Stimulated activated CD8-positive, alpha-beta memory T cell treated with anti-CD3 and anti-CD28 coated beads, Interleukin-7, amount 100 ng/mL, for 48 hours (primary cell): ENCODE measurements at regions not wholly inside any gene's neighbourhood (a gene's known extent, or its start where the extent isn't known, plus 50 kb on each side); places are given as distances from the start of the nearest gene placed in this dataset.

ENCODE experiments used
- DNase-seq, 2 donors: peaks; one replicate each; pipeline ENCODE4 v3.0.0-alpha.2; 2020; ENCODE audit warnings: low read depth in 1 of 2; ENCODE audit errors: extremely low read depth in 1 of 2

DNA sequence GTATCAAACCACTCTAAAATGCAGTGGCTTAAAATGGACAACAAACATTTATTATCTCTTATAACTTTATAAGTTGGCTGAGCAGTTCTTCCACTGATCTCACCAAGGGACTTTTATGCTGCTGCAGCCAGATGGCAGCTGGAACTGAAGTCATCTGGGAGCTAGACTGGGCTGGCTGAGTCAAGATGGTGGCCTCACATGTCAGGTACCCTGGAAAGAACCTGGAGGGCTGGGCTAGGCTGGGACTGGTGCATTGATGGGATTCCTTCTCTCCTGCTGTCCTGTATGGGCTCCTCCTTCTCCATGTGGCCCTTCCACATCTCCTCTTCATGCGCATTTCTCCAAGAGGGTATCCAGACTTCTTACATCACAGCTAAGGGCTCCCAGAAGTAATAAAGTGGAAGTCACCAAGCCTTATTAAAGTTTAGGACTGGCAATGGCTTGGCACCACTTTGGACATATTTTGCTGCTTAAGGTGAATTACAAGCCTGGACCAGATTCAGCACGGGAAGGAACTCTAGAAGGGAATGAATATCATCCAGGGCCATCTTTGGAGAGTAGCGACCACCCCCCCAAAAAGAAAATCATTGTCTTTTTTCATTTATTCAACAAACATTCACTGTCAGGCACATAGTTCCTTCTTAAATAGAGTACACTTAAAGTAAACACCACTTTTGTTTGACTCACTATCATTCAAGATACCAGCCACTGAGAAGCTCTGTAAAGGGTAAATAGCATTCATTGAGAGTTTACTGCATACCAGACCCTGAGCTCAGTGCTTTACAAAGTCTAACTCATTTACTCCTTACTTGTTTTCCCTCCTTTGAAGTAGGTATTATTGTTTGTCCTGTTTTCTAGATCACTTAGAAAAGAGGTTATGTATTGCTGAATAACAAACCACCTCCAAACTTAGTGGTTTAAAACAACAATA, 138.0 kb downstream of the ZFP36L2 start:
- no peak for DNase-seq

DNA sequence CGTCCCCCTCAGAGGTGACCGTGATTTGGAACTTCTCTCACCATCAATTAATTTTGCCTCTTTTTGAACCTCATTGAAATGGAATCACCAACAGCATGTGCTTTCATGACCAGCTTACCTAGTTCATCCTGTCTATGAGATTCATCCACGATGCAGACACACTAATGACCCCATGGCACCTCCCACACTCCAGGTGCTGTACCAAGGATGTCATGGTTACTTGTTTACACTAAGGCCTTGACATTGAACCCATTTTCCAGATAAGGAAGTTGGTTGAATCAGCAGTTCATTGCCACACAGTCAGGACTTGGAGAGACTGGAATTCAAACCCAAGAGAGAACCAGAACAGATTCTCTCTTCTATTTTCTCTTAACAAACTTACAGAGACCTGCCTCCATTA, 139.0 kb downstream of the ZFP36L2 start:
- DNase-seq, result no peak

DNA sequence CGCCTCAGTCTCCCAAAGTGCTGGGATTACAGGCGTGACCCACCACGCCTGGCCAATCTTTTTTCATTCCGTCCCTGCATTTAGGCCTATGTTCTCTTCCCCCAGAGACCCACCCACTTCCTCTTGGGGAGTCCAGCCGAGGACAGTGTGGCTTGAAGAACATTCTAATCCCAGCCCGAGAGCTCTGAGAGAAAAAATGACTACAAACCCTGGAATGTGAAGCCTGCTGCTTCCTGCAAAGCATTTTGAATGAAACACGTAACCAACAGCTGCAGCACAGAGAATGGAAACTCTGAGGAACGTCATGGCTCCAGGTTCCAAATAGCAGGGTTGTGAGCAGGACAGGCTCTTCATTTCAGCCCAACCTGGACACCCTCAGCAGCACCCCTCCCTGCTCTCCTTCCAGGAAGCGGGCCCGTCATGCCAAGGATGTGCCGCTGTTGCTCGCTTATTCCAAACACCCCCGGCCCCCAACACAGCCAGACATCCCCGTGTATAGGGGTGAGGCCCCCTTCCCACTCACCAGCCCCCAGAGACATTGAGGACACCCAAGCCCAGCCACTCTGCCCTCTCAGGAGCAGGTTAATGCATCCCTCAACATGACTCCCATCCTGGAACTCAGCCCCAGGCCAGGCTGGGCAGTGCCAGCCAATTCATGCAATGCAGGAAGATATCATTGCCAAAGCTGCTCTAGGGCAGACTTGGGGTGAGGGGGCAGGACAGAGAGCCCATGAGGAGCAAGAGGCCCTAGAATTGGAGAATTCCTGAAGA, 139.8 kb downstream of the ZFP36L2 start:
- no peak for DNase-seq

DNA sequence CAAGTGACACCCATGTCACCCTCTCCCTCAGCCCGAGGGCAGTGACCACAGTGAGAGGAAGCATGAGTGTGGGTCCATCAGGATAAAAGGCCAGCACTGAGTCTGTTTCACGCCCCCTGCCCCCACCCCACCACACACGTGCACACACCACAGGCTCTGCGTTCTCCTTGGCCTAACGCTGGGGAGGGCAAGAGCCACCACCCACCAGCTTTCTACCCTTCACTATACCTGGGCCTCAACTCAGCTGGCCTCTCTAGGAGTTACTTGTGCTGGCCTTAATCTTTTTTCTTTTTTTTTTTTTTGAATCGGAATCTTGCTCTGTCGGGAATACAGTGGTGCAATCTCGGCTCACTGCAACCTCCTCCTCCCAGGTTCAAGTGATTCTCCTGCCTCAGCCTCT, 140.5 kb downstream of the ZFP36L2 start:
- no peak for DNase-seq

DNA sequence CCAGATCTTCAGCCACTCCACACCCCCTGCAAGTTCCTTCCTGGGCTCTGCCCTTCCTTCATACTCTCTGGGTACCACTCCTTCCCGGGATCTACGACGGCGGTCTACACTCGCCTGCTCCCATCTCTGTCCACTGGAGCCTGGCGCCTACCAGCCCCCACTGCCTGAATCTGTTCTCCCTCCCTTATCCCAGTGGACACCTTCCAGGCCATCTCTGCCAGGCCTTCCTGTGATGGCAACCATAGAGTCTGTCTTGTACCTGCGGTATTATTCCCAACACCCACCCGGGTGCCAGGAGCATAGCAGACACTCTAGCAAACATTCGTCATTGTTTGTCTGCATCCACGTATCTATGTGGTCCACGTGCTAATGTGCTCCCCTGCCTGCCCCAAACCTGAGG, 140.9 kb downstream of the ZFP36L2 start:
- no peak for DNase-seq

DNA sequence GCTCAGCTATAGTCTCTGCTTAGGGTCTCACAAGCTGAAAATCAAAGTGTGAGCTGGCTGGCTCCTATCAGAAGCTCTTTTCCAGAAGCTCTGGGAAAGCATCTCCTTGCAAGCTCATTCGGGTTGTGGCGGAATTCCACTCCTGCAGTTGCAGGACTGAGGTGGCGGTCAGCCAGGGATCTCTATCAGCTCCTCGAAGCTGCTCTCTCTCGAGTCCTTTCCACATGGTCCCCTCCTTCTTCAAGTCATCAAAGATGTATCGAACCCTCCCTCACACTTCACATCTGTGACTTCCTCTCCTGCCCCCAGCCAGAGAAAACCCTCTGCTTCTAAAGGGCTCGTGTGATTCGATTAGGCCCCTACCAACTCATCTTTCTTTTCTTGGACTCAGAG, 141.7 kb downstream of the ZFP36L2 start:
- no peak for DNase-seq

DNA sequence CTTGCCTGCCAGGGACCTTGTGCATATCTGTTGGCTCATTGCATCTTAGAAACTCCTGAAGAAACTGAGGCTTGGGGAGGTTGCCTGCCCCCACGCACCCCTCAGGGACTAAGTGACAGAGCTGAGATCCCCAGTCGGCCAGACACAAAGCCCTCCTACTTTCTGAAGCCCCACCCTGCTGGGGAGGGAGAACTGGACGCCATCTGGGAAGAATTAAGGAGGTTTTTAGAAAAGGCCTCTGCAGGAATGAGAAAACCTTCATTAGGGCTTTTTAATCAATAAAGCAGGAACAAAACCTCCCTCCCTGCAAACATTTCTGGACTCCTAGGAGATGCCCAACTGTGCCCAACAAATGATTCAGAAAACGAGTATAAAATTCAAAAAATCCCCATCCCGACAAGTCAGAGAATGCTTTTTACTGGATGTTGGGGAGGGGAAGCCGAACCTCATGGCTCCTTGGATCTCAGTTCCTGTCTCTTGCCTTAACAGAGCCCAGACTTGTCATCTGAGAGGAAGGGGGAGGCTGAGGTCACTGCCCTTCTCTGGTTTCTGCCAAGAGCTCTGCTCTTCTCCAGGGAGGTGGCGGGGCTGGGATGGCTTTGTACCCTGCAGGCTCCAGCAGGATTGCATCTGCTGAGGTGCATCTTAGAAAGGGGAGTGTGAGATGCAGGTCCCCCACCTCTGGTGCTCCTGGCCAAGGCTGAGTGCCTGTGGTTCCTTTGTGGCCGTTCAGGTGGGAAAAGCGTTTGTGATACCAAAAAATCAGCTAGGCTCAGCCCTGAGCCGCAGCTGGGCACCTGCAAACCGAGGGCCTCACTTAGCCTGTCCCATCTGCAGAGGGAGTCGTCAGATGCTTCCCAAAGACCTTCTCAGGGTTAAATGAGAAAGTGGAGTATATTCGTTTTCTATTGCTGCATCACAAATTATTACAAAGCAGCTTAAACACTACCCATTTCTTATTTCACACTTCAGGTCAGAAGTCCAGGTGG, 142.4 kb downstream of the ZFP36L2 start:
- no peak for DNase-seq

DNA sequence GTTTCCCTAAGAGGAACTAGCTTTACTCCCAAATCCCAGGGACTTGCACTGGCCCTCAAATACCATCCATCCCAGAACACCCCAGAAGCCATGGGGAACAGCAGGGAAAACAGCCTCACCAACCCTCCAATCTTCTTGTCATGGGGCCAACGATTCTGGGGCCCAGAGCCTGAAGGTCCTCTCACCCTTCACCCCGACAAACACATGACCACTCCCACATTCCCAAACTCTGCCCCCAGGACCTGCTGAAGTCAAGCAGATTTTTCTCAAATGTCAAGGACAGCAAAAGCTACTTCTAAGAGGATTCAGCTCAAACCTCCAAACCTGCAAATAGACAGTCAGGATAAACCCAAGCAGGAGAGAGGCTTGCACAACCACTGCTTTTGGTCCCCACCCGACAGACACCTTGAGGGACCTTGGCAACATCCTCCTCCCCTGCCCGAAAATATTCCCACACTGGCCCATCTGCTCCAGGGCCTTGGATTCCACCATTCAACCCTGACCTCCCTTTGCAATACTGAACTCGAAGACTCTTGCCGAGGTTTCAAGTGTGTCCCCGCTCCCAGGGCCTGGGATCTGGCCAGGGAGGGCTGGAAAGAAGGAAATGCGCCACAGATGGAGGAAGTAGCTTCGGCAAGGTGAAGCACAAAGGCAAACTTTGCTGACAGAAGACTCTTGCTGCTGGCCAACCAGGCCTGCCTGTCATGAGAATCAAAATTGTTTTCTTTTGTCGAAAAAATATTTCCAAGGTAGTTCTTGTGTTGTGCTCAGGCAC, 143.3 kb downstream of the ZFP36L2 start:
- no peak for DNase-seq

DNA sequence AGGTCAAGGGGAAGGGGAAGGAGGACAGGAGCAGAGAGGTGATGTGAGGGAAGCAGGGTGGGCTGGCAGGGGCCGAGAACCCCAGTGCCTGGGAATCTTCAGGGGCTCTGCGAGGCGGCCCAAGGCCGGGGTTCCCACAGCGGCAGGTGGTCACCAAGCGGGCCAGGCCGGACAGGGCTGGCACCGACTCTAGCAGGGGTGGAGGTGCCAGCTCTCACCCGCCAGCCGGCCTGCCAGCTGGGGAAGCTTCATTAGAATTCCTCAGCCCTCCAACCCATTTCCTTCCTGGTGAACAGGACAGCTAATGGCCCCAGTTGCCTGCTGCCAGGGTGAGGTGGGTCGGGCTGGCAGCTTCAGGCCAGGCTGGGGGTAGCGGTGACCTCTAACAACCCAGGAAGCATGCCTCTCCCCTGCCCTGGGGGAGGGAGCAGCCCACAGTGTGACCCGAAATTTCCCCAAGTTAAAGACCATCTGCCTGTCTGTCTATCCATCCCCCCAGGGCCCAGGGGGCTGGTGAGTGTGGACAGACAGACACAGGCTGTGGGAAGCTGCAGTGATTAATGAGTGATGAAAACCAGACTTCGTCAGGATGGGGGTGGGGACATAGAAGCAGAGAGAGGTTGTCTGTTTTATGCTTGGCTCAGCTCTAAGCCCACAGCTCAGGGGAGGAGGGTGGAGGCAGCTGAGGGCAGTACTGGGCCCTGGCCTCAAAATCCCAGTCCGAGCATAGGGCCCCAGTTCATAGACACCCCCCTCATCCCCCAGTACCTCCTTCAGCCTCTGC, 144.1 kb downstream of the ZFP36L2 start:
- DNase-seq, result no peak

DNA sequence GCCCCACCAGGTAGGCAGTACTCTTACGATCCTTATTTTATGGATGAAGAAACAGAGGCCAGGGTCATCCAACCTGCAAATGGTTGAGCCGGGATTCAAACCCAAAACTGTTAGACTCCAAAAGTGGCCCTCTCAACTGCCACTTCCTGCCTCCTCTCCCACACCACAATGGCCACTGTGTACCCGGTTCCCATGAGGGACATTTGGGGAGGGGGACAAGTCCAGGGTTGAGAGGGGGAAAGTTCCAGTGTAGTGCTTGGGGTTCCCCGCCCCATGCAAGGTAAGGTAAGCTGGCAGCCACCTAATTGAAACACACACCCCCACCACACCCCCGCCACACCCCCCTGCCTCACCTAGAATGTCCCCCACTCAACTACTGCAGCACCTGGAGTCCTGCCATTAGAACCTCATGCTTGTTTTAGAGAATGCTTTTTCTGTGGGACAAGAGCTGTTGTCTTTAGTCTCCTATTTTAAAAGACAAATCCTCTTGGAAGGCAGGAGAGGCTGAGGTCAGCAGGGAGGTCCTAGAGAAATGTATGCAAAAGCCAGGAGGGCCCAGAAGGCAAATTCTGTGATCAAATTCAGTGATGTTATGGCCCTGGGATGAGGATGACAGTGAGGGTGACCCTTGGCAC, 145.2 kb downstream of the ZFP36L2 start:
- no peak for DNase-seq

DNA sequence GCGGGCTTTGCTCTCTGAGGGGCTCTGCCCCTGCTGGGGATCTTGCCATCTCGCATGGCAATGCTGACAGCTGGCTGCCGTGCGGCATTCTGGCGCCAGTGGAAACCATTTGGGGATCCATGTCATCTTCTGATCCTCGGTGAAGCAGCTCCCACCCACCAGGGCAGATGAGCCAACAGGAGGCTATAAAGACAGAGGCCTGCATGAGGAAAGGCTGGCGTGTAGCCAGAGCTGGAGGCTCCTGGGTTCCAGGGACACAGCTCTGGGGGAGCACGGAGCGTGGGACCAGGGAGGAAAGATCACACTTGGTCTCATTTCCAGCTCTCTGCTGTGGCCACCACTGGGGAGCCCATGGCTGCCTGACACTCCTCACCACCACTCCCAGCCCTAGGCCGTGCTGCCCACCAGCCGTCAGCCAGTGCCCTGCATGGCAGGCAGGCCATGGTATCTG, 145.8 kb downstream of the ZFP36L2 start:
- DNase-seq, result no peak

DNA sequence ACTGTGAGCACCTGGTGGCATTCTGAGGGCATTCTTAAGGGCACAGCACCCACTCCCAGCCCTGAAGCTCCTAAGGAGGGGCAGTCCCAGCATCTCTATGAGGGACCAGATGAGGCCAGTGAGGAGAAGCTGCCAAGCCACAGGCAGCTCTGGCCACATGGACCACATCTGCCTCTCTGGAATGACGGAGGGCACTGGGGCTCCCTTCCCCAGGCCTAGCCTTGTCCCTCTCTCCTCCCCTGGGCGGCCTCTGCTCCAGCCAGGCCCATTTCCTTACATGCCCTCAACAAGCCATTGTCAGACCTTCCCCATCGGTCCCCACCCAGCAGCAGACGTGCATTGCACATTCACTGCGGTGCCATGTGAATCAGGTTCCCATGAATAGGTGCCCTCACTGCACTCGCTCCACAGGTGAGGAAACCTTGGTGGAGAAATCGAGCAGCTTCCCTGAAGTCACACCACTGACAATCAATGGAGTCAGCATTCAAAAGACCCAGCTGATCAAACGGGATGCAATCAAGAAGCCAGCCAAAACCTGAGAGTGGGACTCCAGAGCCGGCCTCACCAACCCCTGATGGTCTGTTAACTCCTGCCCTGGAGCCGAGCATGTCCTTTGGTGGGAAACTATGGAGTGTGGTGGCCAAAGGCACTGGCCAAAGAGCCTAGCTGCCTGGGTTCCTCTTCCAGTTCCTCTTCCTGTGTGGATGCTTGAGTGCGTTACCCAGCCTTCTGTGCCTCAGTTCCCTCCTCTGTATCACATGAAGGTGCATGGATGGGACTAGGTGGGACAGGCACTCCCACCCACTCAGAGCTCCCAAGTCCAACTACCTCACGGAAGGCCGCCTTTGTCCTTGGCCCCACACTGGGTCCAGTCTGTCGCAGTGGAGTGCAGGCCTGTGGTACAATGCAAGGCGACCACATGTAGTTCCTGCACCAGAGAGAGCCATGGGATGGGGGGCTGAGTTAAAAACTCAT, 147.3 kb downstream of the ZFP36L2 start:
- DNase-seq, result no peak

DNA sequence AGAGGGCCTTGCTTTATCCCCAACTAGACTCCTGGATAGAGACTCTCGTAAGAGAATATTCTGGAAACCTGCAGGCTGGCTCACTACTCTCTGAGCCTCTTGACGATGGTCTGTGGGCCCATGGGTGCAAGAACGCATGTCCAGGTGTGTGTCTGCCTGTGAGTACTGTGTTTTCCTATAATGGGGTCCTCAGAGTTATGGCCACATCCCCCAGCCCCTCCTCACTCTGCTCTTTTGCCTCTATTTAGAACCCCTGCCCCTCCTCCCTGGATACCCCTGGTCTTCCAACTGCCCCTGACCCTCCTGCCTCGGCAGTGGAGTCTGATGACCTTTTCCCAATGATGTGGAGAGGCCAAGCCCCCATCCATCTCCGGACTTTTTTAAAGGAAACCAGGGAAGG, 148.1 kb downstream of the ZFP36L2 start:
- no peak for DNase-seq

DNA sequence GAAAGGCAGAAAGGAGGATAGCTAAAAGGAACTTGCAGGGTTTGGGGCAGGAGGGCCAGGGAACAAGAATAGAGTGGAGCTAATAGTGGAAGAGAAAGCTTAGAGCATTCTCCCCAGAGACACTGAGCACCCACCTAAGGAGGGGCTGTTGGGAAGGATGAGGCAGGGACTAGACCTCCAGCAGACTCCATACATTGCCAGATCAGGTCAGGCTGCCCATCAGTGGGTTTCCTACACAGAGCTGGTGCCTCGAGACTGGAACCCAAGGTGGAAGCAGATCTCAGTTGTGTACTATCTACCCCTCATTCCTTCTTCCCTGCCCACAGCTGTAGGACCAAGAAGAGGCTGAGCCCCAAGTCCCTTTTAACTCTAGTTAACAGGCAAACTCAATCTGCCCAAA, 148.5 kb downstream of the ZFP36L2 start:
- no peak for DNase-seq

DNA sequence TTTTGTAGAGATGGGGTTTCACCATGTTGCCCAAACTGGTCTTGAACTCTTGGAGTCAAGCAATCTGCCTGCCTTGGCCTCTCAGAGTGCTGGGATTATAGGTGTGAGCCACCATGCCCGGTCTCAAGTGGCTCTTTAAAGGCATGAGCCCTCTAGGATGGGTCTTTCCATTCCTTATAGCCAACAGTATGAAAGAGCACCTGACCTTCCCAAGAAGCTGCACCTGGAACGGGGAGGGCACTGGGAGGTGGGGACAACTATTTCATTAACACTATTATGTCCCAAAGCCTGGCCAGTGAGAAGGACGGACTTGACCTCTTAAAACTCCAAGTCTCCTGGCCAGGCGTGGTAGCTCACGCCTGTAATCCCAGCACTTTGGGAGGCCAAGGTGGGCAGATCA, 149.7 kb downstream of the ZFP36L2 start:
- DNase-seq, result no peak

DNA sequence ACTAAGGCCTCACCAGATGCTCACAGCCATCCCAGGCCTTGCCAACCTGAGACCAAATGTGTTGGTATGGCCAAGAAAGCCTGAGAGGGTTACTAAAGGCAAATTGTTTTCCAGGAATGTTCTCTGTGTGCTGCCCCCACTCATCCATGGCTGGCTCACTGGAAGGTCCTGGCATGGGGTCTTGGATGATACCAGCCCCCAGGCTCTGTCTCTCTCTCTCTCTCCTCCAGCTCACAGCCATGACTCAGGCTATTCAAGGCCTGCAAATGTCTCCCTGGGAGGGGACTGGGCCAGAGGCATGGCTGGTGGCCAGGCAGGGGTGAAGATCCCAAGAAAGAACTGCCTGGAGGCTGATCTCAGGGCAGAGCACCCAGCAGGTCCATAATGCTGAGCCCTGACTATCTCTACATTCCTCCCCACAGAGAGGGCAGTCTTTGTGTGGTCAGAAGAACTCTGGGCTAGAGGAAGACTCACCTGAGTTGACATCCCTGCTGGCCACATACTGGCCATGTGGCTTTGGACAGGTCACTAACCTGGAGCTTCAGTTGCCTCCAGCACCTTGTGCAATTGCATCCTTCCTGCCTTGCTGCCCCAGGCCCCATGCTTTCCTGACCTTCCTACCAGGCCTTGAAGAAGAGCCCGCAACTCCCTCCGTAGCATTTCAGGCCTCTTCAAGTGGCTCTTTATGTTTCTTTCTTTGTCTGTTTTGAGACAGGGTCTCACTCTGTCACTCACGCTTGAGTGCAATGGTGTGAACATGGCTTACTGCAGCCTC, 150.4 kb downstream of the ZFP36L2 start:
- no peak for DNase-seq

DNA sequence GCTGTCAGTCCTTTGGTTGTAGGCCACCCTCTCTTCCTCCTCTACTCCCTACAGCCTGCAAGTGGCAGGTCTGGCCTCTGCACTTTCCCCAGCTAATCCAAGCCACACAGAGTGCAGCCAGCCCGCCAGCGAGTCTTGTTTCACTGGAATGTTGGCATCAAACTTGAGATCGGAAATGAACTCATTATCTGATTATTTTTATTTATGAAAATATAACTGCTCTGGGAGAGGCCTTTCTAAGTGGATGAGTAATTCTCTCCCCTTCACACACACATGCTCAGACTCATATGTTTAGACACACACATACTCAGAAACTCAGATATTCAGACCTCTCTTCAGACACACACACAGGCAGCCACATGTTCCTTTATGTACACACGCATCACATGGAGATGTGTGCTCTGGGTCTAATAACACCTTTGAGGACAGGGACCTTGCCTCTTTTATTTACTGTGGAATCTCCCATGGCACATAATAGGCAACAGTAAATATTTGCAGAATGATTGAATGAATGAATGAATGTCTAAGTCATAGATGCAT, 151.3 kb downstream of the ZFP36L2 start:
- DNase-seq, result no peak
